K562 (cell line): ENCODE measurements at regions not wholly inside any gene's neighbourhood (a gene's known extent, or its start where the extent isn't known, plus 50 kb on each side); places are given as distances from the start of the nearest gene placed in this dataset.

Experiments
- ATAC-seq: fragments of 200-7000 bp; cut with Tn5 transposase; 3 replicates; pipeline ENCODE4 v1.9.1; 2020; ENCODE audit warnings: moderate library complexity
- BruUV-seq: library from RNA; stranded (reverse); fragments of 400-500 nt; replicated peaks from 2 replicates; lab custom pipeline; 2021; lab: Mats Ljungman, UMichigan
- CTCF ChIA-PET: fragments of 300-600 bp; formaldehyde crosslinking; extraction: SDS; loops from one replicate; lab custom pipeline; 2021; ENCODE audit warnings: low intra/inter-chr PET ratio; lab: Yijun Ruan, JAX
- POLR2A ChIA-PET: fragments of 300-600, 350-650 bp; sonication (Branson Sonifier 250); formaldehyde crosslinking; extraction: SDS; loops from one replicate; lab custom pipeline; 2021; ENCODE audit warnings: antibody characterized with exemption, inconsistent platforms; lab: Yijun Ruan, JAX
- DNase-seq, 4 experiments: peaks; one replicate each; pipeline versions ENCODE4 v3.0.0 to v3.0.0-alpha.2; 2011 to 2018; ENCODE audit warnings: low spot score in 3 of 4, mixed read lengths in 3 of 4; ENCODE audit errors: extremely low read depth in 1 of 4
- FAIRE-seq: peaks from 2 replicates; lab custom pipeline; 2011; peaks lifted over from hg19 to GRCh38; lab: Jason Lieb, UNC
- H2AFZ ChIP-seq: 2 replicates; pipeline ENCODE4 v1.6.0; 2011; ENCODE audit warnings: low read depth, low read length, control low read depth, inconsistent platforms
- H3K27ac ChIP-seq: fragments of 200-600 bp; 3 replicates; pipeline ENCODE4 v1.8.0; 2011; ENCODE audit warnings: low read depth, mild to moderate bottlenecking, control low read depth, inconsistent platforms, low read length, moderate library complexity, mixed read lengths; ENCODE audit errors: extremely low read depth
- H3K27me3 ChIP-seq, 2 experiments: fragments of 300-600 bp in 1 of 2; 2 replicates in 1 of 2; 3 replicates in 1 of 2; pipeline versions ENCODE4 v1.6.0 to v1.8.0; 2011; ENCODE audit warnings: inconsistent platforms in 2 of 2, low read length in 2 of 2, mild to moderate bottlenecking in 1 of 2, mixed read lengths in 1 of 2, moderate library complexity in 1 of 2; ENCODE audit not compliant: control insufficient read depth in 2 of 2, insufficient read depth in 2 of 2
- H3K36me3 ChIP-seq: fragments of 300-600 bp; 3 replicates; pipeline ENCODE4 v1.8.0; 2011; ENCODE audit warnings: mild to moderate bottlenecking, low read length, inconsistent platforms; ENCODE audit not compliant: control insufficient read depth, insufficient read depth
- H3K4me1 ChIP-seq, 2 experiments: fragments of 200-600 bp in 1 of 2; replicated peaks in 1 of 2; 2 replicates in 1 of 2; 3 replicates in 1 of 2; pipeline versions ENCODE4 v1.5.1 to v1.8.0; 2011; ENCODE audit warnings: inconsistent platforms in 2 of 2, low read length in 2 of 2, mild to moderate bottlenecking in 1 of 2, mixed read lengths in 1 of 2, moderate library complexity in 1 of 2; ENCODE audit not compliant: control insufficient read depth in 2 of 2, insufficient read depth in 2 of 2
- H3K4me2 ChIP-seq: 2 replicates; pipeline ENCODE4 v1.6.1; 2011; ENCODE audit warnings: low read length, control low read depth, inconsistent platforms, mixed read lengths; ENCODE audit not compliant: insufficient read depth
- H3K4me3 ChIP-seq: fragments of 200-600 bp; sonication (generic), shearing (Covaris generic); 2 replicates; pipeline ENCODE4 v1.5.1; 2016; ENCODE audit warnings: control low read depth, inconsistent platforms
- H3K79me2 ChIP-seq: fragments of 200-600 bp; 3 replicates; pipeline ENCODE4 v1.8.0; 2011; ENCODE audit warnings: low read length, inconsistent platforms; ENCODE audit not compliant: control insufficient read depth, insufficient read depth
- H3K9ac ChIP-seq, 2 experiments: 2 replicates each; pipeline versions ENCODE4 v1.6.0 to v1.6.1; 2011; ENCODE audit warnings: low read depth in 2 of 2, low read length in 2 of 2, control low read depth in 1 of 2, inconsistent platforms in 1 of 2, mild to moderate bottlenecking in 1 of 2, mixed read lengths in 1 of 2; ENCODE audit not compliant: insufficient read depth in 1 of 2
- H3K9me1 ChIP-seq: one replicate; pipeline ENCODE4 v1.6.0; 2011; ENCODE audit warnings: inconsistent platforms, mild to moderate bottlenecking, low read length, moderate library complexity; ENCODE audit not compliant: control insufficient read depth, insufficient read depth
- H3K9me3 ChIP-seq: replicated peaks from 2 replicates; pipeline ENCODE4 v1.5.1; 2011; ENCODE audit warnings: low read depth, low read length, inconsistent platforms; ENCODE audit not compliant: control insufficient read depth, insufficient read depth
- H4K20me1 ChIP-seq: replicated peaks from 2 replicates; pipeline ENCODE4 v1.6.1; 2011; ENCODE audit warnings: low read length, inconsistent platforms, mixed read lengths; ENCODE audit not compliant: control insufficient read depth, insufficient read depth
- CREBBP ChIP-seq: IDR thresholded peaks from one replicate; pipeline ENCODE4 v1.6.1; 2012; ENCODE audit warnings: low read depth, mild to moderate bottlenecking, control low read depth, inconsistent platforms, low read length
- FOXJ3 ChIP-seq: sonication (generic); formaldehyde crosslinking; IDR thresholded peaks from 2 replicates; pipeline ENCODE4 v1.4.0; 2020; ENCODE audit warnings: mild to moderate bottlenecking, missing genetic modification reagents
- MTA3 ChIP-seq: fragments of 450-650 bp; formaldehyde crosslinking; IDR thresholded peaks from 2 replicates; pipeline ENCODE4 v1.6.1; 2017; ENCODE audit warnings: mild to moderate bottlenecking, borderline replicate concordance
- NR1H2 ChIP-seq: sonication (generic); formaldehyde crosslinking; IDR thresholded peaks from 2 replicates; pipeline ENCODE4 v1.4.0; 2020; ENCODE audit warnings: mild to moderate bottlenecking, missing genetic modification reagents
- POU5F1 ChIP-seq: fragments of 150-350 bp; IDR thresholded peaks from 2 replicates; pipeline ENCODE4 v1.6.1; 2014; ENCODE audit warnings: borderline replicate concordance, low read length, low read depth, mild to moderate bottlenecking; ENCODE audit not compliant: partially characterized antibody
- TBP ChIP-seq: optimal IDR thresholded peaks from 2 replicates; pipeline ENCODE3; 2011; ENCODE audit warnings: low read depth, low read length, improper control_type of control experiment
- ZNF764 ChIP-seq: fragments of 250-450 bp; sonication (Bioruptor Pico); IDR thresholded peaks from 2 replicates; pipeline ENCODE4 v1.4.0; 2020; ENCODE audit warnings: low read depth, mild to moderate bottlenecking, moderate library complexity
- WGBS: fragments of 100-300 bp; shearing (Covaris generic); methylation state at CpG from one replicate; pipeline ENCODE4 v1.1.6; 2016; ENCODE audit warnings: low coverage, mixed read lengths; ENCODE audit not compliant: insufficient coverage; ENCODE audit errors: missing lambda C conversion rate; 5-methylcytosine and 5-hydroxymethylcytosine counted together
- in situ Hi-C: fragments of 300-500 bp; cut with MboI; formaldehyde crosslinking; loops from 4 replicates; pipeline ENCODE4 v1.15.0; 2018; ENCODE audit warnings: inconsistent platforms, mixed read lengths
- intact Hi-C: fragments of 100-400 bp; cut with micrococcal nuclease; formaldehyde crosslinking; loops from 2 replicates; pipeline ENCODE4 v1.14.2; 2022
- TF ChIP-seq, protein P1 (sequence below), 2 experiments: fragments of 450-650 bp; IDR thresholded peaks; 2 replicates each; pipeline ENCODE4 v1.6.1; 2018; ENCODE audit warnings: mild to moderate bottlenecking in 2 of 2, low read depth in 1 of 2; ENCODE audit not compliant: partially characterized antibody in 2 of 2
- TF ChIP-seq, protein P2 (sequence below), 2 experiments: fragments of 450-650 bp; formaldehyde crosslinking in 1 of 2; IDR thresholded peaks; 2 replicates each; pipeline versions ENCODE4 v1.4.0 to v1.6.1; 2014 to 2020; ENCODE audit warnings: mild to moderate bottlenecking in 2 of 2, borderline replicate concordance in 1 of 2, low read depth in 1 of 2

DNA sequence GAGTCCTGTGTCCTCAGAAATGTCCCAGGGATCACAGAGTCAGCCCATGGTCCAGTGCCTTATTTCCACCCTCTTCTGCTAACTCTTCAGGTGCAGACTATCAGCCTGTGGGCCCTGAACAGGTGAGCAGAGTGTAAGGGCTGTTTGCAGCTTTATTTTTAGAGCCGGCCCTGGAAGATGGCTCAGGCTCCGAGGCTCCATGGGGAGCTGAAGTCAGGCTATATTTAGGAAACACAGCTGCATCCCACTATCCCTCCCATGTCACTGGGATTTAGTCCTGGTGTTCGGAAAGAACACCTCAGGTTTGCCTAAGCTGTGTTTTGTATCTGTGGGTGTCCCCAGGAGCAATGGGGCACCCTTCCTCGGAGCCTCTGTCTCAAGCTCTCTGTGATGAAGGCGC lies 126.9 kb downstream of the RPS24 start (continued):
- TF ChIP-seq, protein P1, sequence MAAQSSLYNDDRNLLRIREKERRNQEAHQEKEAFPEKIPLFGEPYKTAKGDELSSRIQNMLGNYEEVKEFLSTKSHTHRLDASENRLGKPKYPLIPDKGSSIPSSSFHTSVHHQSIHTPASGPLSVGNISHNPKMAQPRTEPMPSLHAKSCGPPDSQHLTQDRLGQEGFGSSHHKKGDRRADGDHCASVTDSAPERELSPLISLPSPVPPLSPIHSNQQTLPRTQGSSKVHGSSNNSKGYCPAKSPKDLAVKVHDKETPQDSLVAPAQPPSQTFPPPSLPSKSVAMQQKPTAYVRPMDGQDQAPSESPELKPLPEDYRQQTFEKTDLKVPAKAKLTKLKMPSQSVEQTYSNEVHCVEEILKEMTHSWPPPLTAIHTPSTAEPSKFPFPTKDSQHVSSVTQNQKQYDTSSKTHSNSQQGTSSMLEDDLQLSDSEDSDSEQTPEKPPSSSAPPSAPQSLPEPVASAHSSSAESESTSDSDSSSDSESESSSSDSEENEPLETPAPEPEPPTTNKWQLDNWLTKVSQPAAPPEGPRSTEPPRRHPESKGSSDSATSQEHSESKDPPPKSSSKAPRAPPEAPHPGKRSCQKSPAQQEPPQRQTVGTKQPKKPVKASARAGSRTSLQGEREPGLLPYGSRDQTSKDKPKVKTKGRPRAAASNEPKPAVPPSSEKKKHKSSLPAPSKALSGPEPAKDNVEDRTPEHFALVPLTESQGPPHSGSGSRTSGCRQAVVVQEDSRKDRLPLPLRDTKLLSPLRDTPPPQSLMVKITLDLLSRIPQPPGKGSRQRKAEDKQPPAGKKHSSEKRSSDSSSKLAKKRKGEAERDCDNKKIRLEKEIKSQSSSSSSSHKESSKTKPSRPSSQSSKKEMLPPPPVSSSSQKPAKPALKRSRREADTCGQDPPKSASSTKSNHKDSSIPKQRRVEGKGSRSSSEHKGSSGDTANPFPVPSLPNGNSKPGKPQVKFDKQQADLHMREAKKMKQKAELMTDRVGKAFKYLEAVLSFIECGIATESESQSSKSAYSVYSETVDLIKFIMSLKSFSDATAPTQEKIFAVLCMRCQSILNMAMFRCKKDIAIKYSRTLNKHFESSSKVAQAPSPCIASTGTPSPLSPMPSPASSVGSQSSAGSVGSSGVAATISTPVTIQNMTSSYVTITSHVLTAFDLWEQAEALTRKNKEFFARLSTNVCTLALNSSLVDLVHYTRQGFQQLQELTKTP (IDR thresholded peaks at IDR 0.05; ENCODE audit: low read depth in 1 of 2, partially characterized antibody in 2 of 2) = no peak
- TF ChIP-seq CREBBP (no peak), NR1H2 (no peak)
- TF ChIP-seq, all 486 proteins: peak for 0

DNA sequence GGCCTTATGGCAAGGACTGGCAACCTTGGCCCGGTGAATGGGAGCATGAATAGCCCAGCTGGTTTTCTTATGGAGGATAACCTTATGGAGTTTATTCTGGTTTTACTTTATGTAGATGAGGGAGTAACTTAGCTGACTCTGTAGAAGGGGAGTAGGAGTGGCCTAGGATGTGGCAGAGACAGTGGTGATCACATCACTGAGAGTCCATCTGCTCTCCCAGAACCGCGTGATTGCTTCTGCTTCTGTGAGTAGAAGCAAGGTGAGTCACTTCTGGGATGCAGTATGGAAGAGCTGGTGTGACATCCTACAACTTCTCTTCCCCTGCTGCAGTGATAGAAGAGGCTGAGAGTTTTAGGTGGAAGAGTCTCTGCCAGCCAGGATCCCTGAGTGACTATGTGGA lies 129.2 kb downstream of the RPS24 start:
- H4K20me1 ChIP-seq = no peaks in the 10 kb centered on the region
- ChIA-PET CTCF (no interaction called here), POLR2A (no interaction called here)
- no peak overlapping the region for H2AFZ ChIP-seq
- H3K9ac ChIP-seq = no peak overlapping the region
- no peak overlapping the region for H3K4me3 ChIP-seq
- FAIRE-seq (no peak), ATAC-seq (no peak; the same call in 2 of the 3 replicates), DNase-seq (no peak)
- H3K36me3 ChIP-seq = no peaks in the 10 kb centered on the region
- intact Hi-C loops (no loop called here), in situ Hi-C loops (no loop called here)
- BruUV-seq = no TSS peak
- H3K4me1 ChIP-seq = no peaks in the 10 kb centered on the region
- no peak overlapping the region for H3K27ac ChIP-seq
- H3K9me1 ChIP-seq = no peaks in the 10 kb centered on the region
- no peaks in the 10 kb centered on the region for H3K9me3 ChIP-seq
- WGBS = 2% methylated on average over 3 of the region's 3 CpGs
- H3K4me2 ChIP-seq = no peak overlapping the region
- H3K79me2 ChIP-seq = no peaks in the 10 kb centered on the region
- H3K27me3 ChIP-seq = peaks cover 2 to 29% of the 10 kb centered on the region in 2 experiments; a peak in 3 of 5 replicates
- no peak for TF ChIP-seq MTA3
- TF ChIP-seq POU5F1 = no peak
- TF ChIP-seq NR1H2 = no peak
- TF ChIP-seq ZNF764 = no peak
- no peak for TF ChIP-seq FOXJ3 (CRISPR knock-in tag)
- TF ChIP-seq, protein P2, sequence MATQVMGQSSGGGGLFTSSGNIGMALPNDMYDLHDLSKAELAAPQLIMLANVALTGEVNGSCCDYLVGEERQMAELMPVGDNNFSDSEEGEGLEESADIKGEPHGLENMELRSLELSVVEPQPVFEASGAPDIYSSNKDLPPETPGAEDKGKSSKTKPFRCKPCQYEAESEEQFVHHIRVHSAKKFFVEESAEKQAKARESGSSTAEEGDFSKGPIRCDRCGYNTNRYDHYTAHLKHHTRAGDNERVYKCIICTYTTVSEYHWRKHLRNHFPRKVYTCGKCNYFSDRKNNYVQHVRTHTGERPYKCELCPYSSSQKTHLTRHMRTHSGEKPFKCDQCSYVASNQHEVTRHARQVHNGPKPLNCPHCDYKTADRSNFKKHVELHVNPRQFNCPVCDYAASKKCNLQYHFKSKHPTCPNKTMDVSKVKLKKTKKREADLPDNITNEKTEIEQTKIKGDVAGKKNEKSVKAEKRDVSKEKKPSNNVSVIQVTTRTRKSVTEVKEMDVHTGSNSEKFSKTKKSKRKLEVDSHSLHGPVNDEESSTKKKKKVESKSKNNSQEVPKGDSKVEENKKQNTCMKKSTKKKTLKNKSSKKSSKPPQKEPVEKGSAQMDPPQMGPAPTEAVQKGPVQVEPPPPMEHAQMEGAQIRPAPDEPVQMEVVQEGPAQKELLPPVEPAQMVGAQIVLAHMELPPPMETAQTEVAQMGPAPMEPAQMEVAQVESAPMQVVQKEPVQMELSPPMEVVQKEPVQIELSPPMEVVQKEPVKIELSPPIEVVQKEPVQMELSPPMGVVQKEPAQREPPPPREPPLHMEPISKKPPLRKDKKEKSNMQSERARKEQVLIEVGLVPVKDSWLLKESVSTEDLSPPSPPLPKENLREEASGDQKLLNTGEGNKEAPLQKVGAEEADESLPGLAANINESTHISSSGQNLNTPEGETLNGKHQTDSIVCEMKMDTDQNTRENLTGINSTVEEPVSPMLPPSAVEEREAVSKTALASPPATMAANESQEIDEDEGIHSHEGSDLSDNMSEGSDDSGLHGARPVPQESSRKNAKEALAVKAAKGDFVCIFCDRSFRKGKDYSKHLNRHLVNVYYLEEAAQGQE (IDR thresholded peaks at IDR 0.05; ENCODE audit: borderline replicate concordance) = no peak
- TF ChIP-seq, protein P2 (CRISPR knock-in tag; IDR thresholded peaks at IDR 0.05; ENCODE audit: low read depth) = no peak
- TF ChIP-seq TBP = no peak
